H9 (cell line): ENCODE measurements at regions not wholly inside any gene's neighbourhood (a gene's known extent, or its start where the extent isn't known, plus 50 kb on each side); places are given as distances from the start of the nearest gene placed in this dataset.

Experiments used
- DNase-seq: peaks from one replicate; pipeline ENCODE4 v3.0.0-alpha.2; 2017
- H2AFZ ChIP-seq: one replicate; pipeline ENCODE4 v1.6.1; 2013; ENCODE audit warnings: mild to moderate bottlenecking, low read length, control low read depth, moderate library complexity
- H2AK5ac ChIP-seq: 2 replicates; pipeline ENCODE4 v1.6.1; 2013; ENCODE audit warnings: low read length, control low read depth, mixed read lengths; ENCODE audit not compliant: insufficient read length
- H2BK120ac ChIP-seq: one replicate; pipeline ENCODE4 v1.6.1; 2013; ENCODE audit warnings: low read depth, mild to moderate bottlenecking, low read length, control low read depth, inconsistent platforms; ENCODE audit not compliant: poor library complexity, severe bottlenecking
- H2BK12ac ChIP-seq: 2 replicates; pipeline ENCODE4 v1.6.1; 2013; ENCODE audit warnings: low read length, control low read depth, mixed read lengths, low read depth; ENCODE audit not compliant: insufficient read length
- H2BK15ac ChIP-seq: 2 replicates; pipeline ENCODE4 v1.6.1; 2013; ENCODE audit warnings: low read depth, low read length, control low read depth
- H2BK20ac ChIP-seq: one replicate; pipeline ENCODE4 v1.6.1; 2013; ENCODE audit warnings: low read depth, mild to moderate bottlenecking, low read length, control low read depth, inconsistent platforms; ENCODE audit not compliant: poor library complexity, severe bottlenecking
- H2BK5ac ChIP-seq: 2 replicates; pipeline ENCODE4 v1.6.1; 2013; ENCODE audit warnings: low read length, control low read depth, mixed read lengths; ENCODE audit not compliant: insufficient read length
- H3K14ac ChIP-seq: 2 replicates; pipeline ENCODE4 v1.6.1; 2013; ENCODE audit warnings: low read length, control low read depth; ENCODE audit not compliant: insufficient read depth
- H3K18ac ChIP-seq: 2 replicates; pipeline ENCODE4 v1.6.1; 2013; ENCODE audit warnings: low read depth, mild to moderate bottlenecking, mixed read lengths, low read length, control low read depth; ENCODE audit not compliant: insufficient read length
- H3K23ac ChIP-seq: 2 replicates; pipeline ENCODE4 v1.6.1; 2013; ENCODE audit warnings: low read length, control low read depth, mixed read lengths, low read depth; ENCODE audit not compliant: insufficient read length
- H3K23me2 ChIP-seq: 2 replicates; pipeline ENCODE4 v1.6.1; 2013; ENCODE audit warnings: low read depth, mild to moderate bottlenecking, mixed read lengths, low read length, control low read depth; ENCODE audit not compliant: insufficient read length, poor library complexity, severe bottlenecking
- H3K27ac ChIP-seq: 2 replicates; pipeline ENCODE4 v1.5.1; 2013; ENCODE audit warnings: low read length, control low read depth, mixed read lengths, low read depth; ENCODE audit not compliant: insufficient read length
- H3K27me3 ChIP-seq: 2 replicates; pipeline ENCODE4 v1.6.1; 2013; ENCODE audit warnings: low read length, control low read depth, inconsistent platforms; ENCODE audit not compliant: insufficient read depth
- H3K4ac ChIP-seq: 2 replicates; pipeline ENCODE4 v1.6.1; 2013; ENCODE audit warnings: low read depth, mild to moderate bottlenecking, control low read depth, inconsistent platforms, low read length, moderate library complexity
- H3K4me1 ChIP-seq: 2 replicates; pipeline ENCODE4 v1.6.1; 2013; ENCODE audit warnings: low read length, control low read depth, inconsistent platforms; ENCODE audit not compliant: insufficient read depth
- H3K4me2 ChIP-seq: 2 replicates; pipeline ENCODE4 v1.6.1; 2013; ENCODE audit warnings: low read length, control low read depth, mixed read lengths; ENCODE audit not compliant: insufficient read length, insufficient read depth
- H3K56ac ChIP-seq: 2 replicates; pipeline ENCODE4 v1.6.1; 2013; ENCODE audit warnings: low read depth, mild to moderate bottlenecking, mixed read lengths, low read length, control low read depth; ENCODE audit not compliant: insufficient read length
- H3K79me1 ChIP-seq: 2 replicates; pipeline ENCODE4 v1.6.1; 2013; ENCODE audit warnings: low read depth, mild to moderate bottlenecking, moderate library complexity, low read length, control low read depth, inconsistent platforms; ENCODE audit not compliant: insufficient read depth, poor library complexity, severe bottlenecking
- H3K79me2 ChIP-seq: 2 replicates; pipeline ENCODE4 v1.6.1; 2013; ENCODE audit warnings: low read length, control low read depth, inconsistent platforms; ENCODE audit not compliant: insufficient read depth
- H3K9ac ChIP-seq: 2 replicates; pipeline ENCODE4 v1.6.1; 2013; ENCODE audit warnings: low read length, control low read depth, mixed read lengths; ENCODE audit not compliant: insufficient read length; ENCODE audit errors: extremely low read depth
- H3K9me3 ChIP-seq: one replicate; pipeline ENCODE4 v1.6.1; 2013; ENCODE audit warnings: low read depth, low read length, inconsistent platforms; ENCODE audit not compliant: control insufficient read depth
- H3T11ph ChIP-seq: one replicate; pipeline ENCODE4 v1.6.1; 2013; ENCODE audit warnings: mild to moderate bottlenecking, low read length, control low read depth, inconsistent platforms
- H4K20me1 ChIP-seq: one replicate; pipeline ENCODE4 v1.6.1; 2013; ENCODE audit not compliant: control insufficient read depth, insufficient read length, insufficient read depth
- H4K5ac ChIP-seq: 2 replicates; pipeline ENCODE4 v1.6.1; 2013; ENCODE audit warnings: low read depth, mild to moderate bottlenecking, mixed read lengths, low read length, control low read depth; ENCODE audit not compliant: insufficient read length
- H4K8ac ChIP-seq: replicated peaks from 2 replicates; pipeline ENCODE4 v1.6.1; 2013; ENCODE audit warnings: low read length, control low read depth, mixed read lengths, low read depth; ENCODE audit not compliant: insufficient read length
- H4K91ac ChIP-seq: 2 replicates; pipeline ENCODE4 v1.6.1; 2013; ENCODE audit warnings: low read depth, mild to moderate bottlenecking, moderate library complexity, mixed read lengths, low read length, control low read depth; ENCODE audit not compliant: insufficient read length
- H3K27ac Mint-ChIP-seq, 3 experiments: 2 replicates in 2 of 3; 3 replicates in 1 of 3; pipeline ENCODE4 v1.8.0; 2020 to 2021; ENCODE audit warnings: mixed read lengths in 3 of 3, mild to moderate bottlenecking in 1 of 3, moderate library complexity in 1 of 3
- H3K27me3 Mint-ChIP-seq: 2 replicates; pipeline ENCODE4 v1.8.0; 2021; ENCODE audit warnings: low read depth, mild to moderate bottlenecking, moderate library complexity, mixed read lengths
- H3K36me3 Mint-ChIP-seq, 3 experiments: 2 replicates in 2 of 3; 3 replicates in 1 of 3; pipeline ENCODE4 v1.8.0; 2020 to 2021; ENCODE audit warnings: low read depth in 3 of 3, mixed read lengths in 3 of 3; ENCODE audit not compliant: insufficient read depth in 1 of 3
- H3K4me1 Mint-ChIP-seq, 2 experiments: 2 replicates each; pipeline ENCODE4 v1.8.0; 2020; ENCODE audit warnings: mixed read lengths in 2 of 2
- H3K4me3 Mint-ChIP-seq, 2 experiments: 2 replicates in 1 of 2; 3 replicates in 1 of 2; pipeline ENCODE4 v1.8.0; 2020 to 2021; ENCODE audit warnings: mild to moderate bottlenecking in 2 of 2, mixed read lengths in 2 of 2, moderate library complexity in 1 of 2
- H3K9me3 Mint-ChIP-seq, 2 experiments: 2 replicates in 1 of 2; 3 replicates in 1 of 2; pipeline ENCODE4 v1.8.0; 2020; ENCODE audit warnings: mild to moderate bottlenecking in 2 of 2, mixed read lengths in 2 of 2, moderate library complexity in 1 of 2
- WGBS: extraction: QIAGEN DNeasy Blood & Tissue Kit; methylation state at CpG from one replicate; pipeline ENCODE4 v1.1.7; 2013; ENCODE audit warnings: missing lambda C conversion rate, low lambda C conversion rate, mixed read lengths; ENCODE audit not compliant: insufficient read length; ENCODE audit errors: extremely low coverage; 5-methylcytosine and 5-hydroxymethylcytosine counted together
- TF ChIP-seq, protein P1 (sequence below): fragments of 200-600 bp; sonication (generic); conservative IDR thresholded peaks from 3 replicates; pipeline ENCODE4 v1.8.0; 2021; ENCODE audit warnings: antibody characterized with exemption, mild to moderate bottlenecking

DNA sequence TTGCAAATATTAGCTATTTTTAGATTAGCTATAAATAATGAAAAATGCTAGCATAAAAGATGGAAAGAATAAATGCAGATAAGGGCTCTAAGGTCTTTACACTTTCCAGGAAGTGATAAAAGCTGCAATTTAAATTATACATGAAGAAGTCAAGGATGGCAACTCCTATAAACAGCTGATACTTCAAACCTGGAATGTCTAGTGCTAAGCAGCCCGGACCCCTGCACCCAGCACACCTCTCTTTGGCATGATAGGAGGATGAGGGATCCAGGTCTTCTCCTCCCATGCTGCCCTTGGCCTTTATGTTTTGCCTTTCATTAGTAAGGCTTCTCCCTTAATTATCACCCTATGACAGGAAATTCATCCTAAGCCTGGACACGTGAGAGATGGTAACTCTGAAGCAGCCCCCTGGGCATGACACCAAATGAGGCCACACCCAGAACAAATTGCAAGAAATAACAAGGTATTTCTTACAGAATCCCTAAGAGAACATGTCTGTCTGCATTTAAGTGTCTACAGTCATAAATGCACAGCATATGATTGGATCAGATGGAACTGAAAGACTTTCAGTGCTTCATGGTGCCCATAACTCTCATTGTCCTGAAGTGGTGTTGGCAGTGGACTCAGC is 158.3 kb upstream of the PRSS1 start:
- H4K20me1 ChIP-seq: no peaks in the 10 kb centered on the region
- no peak overlapping the region for H3T11ph ChIP-seq
- H4K5ac ChIP-seq: no peak overlapping the region
- Mint-ChIP-seq H3K9me3 (no peaks in the 10 kb centered on the region), H3K4me3 (no peak overlapping the region), H3K36me3 (no peaks in the 10 kb centered on the region), H3K27ac (no peak overlapping the region), H3K27me3 (peaks cover 10% of the 10 kb centered on the region), H3K4me1 (peaks cover 0 to 3% of the 10 kb centered on the region in 2 experiments; a peak in 1 of 4 replicates)
- H3K56ac ChIP-seq: no peak overlapping the region
- no peak overlapping the region for H3K9ac ChIP-seq
- no peak overlapping the region for H3K4ac ChIP-seq
- no peak overlapping the region for H3K18ac ChIP-seq
- no peak overlapping the region for H2AK5ac ChIP-seq
- H3K9me3 ChIP-seq: no peaks in the 10 kb centered on the region
- no peak overlapping the region for H2BK20ac ChIP-seq
- TF ChIP-seq, protein P1, sequence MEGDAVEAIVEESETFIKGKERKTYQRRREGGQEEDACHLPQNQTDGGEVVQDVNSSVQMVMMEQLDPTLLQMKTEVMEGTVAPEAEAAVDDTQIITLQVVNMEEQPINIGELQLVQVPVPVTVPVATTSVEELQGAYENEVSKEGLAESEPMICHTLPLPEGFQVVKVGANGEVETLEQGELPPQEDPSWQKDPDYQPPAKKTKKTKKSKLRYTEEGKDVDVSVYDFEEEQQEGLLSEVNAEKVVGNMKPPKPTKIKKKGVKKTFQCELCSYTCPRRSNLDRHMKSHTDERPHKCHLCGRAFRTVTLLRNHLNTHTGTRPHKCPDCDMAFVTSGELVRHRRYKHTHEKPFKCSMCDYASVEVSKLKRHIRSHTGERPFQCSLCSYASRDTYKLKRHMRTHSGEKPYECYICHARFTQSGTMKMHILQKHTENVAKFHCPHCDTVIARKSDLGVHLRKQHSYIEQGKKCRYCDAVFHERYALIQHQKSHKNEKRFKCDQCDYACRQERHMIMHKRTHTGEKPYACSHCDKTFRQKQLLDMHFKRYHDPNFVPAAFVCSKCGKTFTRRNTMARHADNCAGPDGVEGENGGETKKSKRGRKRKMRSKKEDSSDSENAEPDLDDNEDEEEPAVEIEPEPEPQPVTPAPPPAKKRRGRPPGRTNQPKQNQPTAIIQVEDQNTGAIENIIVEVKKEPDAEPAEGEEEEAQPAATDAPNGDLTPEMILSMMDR: no peak
- no peaks in the 10 kb centered on the region for H3K27me3 ChIP-seq
- no peaks in the 10 kb centered on the region for H3K79me1 ChIP-seq
- no peak overlapping the region for H4K8ac ChIP-seq
- H2BK120ac ChIP-seq: no peak overlapping the region
- no peak overlapping the region for H3K14ac ChIP-seq
- no peaks in the 10 kb centered on the region for H3K23me2 ChIP-seq
- H4K91ac ChIP-seq: no peak overlapping the region
- no peak overlapping the region for H2BK5ac ChIP-seq
- no peak overlapping the region for H2BK15ac ChIP-seq
- no peak overlapping the region for H2BK12ac ChIP-seq
- H3K4me2 ChIP-seq: no peak overlapping the region
- H3K79me2 ChIP-seq: no peaks in the 10 kb centered on the region
- H2AFZ ChIP-seq: no peak overlapping the region
- no peaks in the 10 kb centered on the region for H3K4me1 ChIP-seq
- no peak for DNase-seq
- WGBS: no CpG with 5 or more reads among the region's 2 CpGs
- no peak overlapping the region for H3K23ac ChIP-seq
- no peak overlapping the region for H3K27ac ChIP-seq
